COLO668 (cell line): ENCODE measurements at regions not wholly inside any gene's neighbourhood (a gene's known extent, or its start where the extent isn't known, plus 50 kb on each side); places are given as distances from the start of the nearest gene placed in this dataset.

Experiments
- DNase-seq: peaks from one replicate; lab custom pipeline; 2025; ENCODE audit not compliant: unreplicated experiment; lab: John Stamatoyannopoulos, UW

- no peak for DNase-seq
Observed at GRCh38 chr5:109476292-109476691, 66.5 kb upstream of the PJA2 start.

GRCh38 chr5:109469896-109470662 is 60.3 kb upstream of the PJA2 start:
- DNase-seq = no peak

- peak; percentile 90 for DNase-seq
Observed at GRCh38 chr5:109468737-109469420, 59.1 kb upstream of the PJA2 start.

- no peak for DNase-seq
Observed at GRCh38 chr5:109468288-109468676, 58.5 kb upstream of the PJA2 start.

GRCh38 chr5:109467058-109467457 is 57.3 kb upstream of the PJA2 start:
- no peak for DNase-seq
